ENCODE measurements at regions not wholly inside any gene's neighbourhood (a gene's known extent, or its start where the extent isn't known, plus 50 kb on each side); places are given as distances from the start of the nearest gene placed in this dataset.

DNA sequence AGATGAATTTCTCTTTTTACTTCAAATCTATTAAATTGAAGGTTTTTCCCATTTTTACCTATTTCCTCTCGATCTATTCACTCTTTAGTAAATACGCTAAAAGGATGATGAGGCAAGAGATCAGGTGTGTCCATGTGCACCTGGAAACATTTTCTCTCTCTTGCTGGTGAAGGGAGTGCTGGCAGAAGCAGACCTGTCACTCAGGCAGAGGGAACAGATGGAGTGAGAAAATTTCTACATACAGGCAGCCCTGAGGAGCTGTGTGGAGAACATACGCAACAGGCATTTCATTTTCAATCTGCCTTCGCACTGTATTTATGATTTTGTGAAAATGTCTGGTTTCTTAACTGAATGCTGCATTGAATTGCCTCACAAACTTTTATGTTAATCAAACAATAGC is 249.5 kb downstream of the GPM6A start:
- TF ChIP-seq, protein P1, sequence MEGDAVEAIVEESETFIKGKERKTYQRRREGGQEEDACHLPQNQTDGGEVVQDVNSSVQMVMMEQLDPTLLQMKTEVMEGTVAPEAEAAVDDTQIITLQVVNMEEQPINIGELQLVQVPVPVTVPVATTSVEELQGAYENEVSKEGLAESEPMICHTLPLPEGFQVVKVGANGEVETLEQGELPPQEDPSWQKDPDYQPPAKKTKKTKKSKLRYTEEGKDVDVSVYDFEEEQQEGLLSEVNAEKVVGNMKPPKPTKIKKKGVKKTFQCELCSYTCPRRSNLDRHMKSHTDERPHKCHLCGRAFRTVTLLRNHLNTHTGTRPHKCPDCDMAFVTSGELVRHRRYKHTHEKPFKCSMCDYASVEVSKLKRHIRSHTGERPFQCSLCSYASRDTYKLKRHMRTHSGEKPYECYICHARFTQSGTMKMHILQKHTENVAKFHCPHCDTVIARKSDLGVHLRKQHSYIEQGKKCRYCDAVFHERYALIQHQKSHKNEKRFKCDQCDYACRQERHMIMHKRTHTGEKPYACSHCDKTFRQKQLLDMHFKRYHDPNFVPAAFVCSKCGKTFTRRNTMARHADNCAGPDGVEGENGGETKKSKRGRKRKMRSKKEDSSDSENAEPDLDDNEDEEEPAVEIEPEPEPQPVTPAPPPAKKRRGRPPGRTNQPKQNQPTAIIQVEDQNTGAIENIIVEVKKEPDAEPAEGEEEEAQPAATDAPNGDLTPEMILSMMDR (conservative IDR thresholded peaks at IDR 0.05): no peak
- no peak for TF ChIP-seq ZFX (IDR thresholded peaks at IDR 0.05)
